HG03280 (cell line): ENCODE measurements at regions not wholly inside any gene's neighbourhood (a gene's known extent, or its start where the extent isn't known, plus 50 kb on each side); places are given as distances from the start of the nearest gene placed in this dataset.
"Not testable (repeated sequence)": the region's sequence is repeated elsewhere in the genome, so short reads cannot be mapped to it uniquely, and the experiment has no call there.

Source experiments
- ATAC-seq: cut with Tn5 transposase; IDR thresholded peaks from one replicate; pipeline ENCODE4 v1.9.1; 2021; ENCODE audit warnings: mild to moderate bottlenecking, moderate library complexity; ENCODE audit not compliant: unreplicated experiment

DNA sequence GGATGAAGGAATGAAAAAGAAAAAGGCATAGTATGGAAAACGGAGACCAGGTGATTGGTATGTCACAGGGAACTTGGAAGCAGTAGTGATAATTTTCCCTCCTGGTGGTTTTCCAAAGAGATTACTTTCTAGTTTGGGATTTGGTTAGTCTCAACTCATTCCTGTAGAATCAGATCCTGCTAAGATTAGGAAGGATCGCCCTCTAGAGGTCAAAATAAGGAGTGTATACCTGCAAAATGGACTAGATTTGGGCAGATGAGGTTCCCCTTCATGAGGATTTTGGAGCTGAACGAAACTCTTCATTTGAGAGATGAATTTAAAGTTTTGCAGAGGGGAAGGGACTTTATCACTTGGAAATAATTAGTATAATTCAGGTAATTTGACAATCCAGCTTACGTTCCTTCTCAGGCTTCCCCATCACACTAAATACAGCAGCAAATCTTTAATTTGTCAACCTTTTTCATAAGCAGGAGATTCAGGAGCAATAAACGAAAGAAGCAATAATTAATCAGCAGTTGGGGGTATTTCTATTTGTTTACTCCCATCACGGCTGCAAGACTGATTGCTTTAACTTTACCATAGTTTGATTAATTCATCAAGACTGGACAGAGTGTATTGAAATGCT is 65.2 kb downstream of the CCDC195 start:
- no peak for ATAC-seq

- ATAC-seq = not testable (repeated sequence)
These were observed 62.5 kb upstream of the CUL3 start for GRCh38 chr2:224647684-224648083.

DNA sequence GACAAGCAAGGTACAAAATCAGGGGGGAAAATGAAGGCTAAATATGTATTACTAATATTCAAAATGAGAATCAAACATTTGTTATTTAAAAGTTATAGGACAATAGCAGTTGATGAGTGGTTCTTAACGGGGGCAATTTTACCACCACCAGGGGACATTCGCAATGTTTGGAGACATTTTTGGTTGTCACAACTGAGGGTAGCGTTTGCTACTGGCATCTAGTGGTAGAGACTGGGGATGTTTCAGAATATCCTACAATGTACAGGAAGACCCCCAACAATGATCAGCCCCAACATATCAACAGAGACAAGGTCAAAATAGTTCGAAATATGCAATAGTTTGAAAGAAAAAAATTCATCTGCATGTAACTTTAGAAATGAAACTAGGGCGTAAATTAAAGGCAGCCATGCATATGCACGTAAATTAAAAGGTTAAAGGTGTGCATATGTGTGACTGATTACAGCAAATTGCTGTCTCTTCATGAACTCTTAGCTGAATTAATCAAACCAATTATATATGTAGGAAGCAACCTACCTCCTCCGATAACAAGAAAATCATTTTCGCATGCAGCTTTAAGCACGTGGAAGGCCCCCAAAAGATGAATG is 61.2 kb upstream of the CUL3 start:
- ATAC-seq = no peak

DNA sequence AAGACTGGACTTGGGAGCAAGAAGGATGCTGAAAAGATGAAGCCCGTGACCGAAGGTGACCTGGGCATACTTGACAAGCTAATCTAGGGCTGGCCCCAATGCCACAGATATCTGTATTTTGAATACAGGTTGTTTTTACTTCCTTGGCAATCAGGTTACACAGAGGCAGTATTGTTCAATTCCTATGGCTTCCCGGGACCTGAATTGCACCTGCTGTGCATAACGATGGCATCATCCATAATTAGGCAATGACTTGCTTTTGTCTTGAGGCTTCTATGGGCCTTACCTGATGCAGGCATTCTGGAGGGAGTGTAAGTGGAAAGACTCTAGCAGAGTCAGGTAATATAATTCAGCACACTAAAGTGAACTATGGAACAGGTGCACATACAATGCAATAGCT is 60.6 kb upstream of the CUL3 start:
- ATAC-seq = no peak

GRCh38 chr2:224640679-224641078 is 55.5 kb upstream of the CUL3 start:
- no peak for ATAC-seq

DNA sequence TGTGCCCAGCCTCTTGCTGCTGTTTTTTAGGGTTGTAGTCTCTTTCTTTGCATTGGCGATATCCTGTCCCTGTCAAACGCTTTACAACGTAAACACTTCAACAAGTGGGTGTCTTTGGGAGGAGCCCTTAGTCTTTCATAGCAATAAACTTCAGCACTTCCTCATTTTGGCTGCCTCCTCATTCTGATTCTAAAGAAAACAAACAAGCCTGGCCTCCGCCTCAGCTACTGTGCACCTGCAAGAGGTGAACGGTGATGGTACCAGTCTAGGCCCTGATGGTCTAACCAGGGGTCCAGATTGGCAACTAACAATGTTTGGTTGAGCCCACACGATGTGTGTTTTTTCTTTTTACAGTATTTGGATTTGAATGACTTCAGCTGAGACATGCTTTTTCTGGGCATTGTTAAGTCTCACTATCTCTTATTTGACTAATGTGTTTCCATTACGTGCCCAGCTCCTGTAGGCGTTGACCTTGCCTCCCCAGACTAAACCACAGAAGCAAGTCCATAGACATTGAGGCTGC is 53.2 kb upstream of the CUL3 start:
- peak; percentile 94 for ATAC-seq
